ENCODE measurements at regions not wholly inside any gene's neighbourhood (a gene's known extent, or its start where the extent isn't known, plus 50 kb on each side); places are given as distances from the start of the nearest gene placed in this dataset.
"Not testable (repeated sequence)": the region's sequence is repeated elsewhere in the genome, so short reads cannot be mapped to it uniquely, and the experiment has no call there.

DNA sequence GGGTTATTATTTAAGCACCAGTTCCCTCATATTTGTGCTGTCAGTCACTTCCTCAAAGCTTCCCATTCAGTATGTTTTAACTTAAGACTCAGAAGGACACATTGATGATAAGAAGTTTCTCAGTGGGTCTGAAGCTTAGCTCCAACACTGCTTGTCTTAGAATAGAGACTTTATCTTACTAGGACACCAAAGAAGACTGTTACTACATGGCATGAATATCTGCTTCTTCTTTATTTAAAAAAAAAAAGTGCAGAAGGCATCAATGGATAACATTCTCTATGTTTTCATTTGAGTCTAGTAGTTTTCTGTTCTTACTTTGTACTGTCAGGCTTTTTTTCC, 404.2 kb downstream of the DAD1 start:
- no peak for DNase-seq

- no peak for DNase-seq
Observed at GRCh38 chr14:22184157-22184829, 404.7 kb downstream of the DAD1 start.

GRCh38 chr14:22180045-22180444, 409.0 kb downstream of the DAD1 start:
- DNase-seq, result no peak

GRCh38 chr14:22179190-22179589, 409.8 kb downstream of the DAD1 start:
- DNase-seq, result no peak

- DNase-seq, result no peak
Observed at GRCh38 chr14:22178333-22178839, 410.6 kb downstream of the DAD1 start.

- no peak for DNase-seq
Observed at GRCh38 chr14:22177870-22178269, 411.2 kb downstream of the DAD1 start.

- DNase-seq, result no peak
Observed at GRCh38 chr14:22176957-22177356, 412.1 kb downstream of the DAD1 start.

DNA sequence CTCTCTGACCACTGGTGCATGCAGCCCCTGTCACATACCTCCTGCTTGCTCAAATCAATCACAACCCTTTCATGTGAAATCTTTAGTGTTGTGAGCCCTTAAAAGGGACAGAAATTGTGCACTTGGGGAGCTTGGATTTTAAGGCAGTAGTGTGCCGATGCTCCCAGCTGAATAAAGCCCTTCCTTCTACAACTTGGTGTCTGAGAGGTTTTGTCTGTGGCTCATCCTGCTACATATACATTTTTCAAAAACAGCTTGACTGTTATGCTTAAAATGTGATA, 413.8 kb downstream of the DAD1 start:
- not testable (repeated sequence) for DNase-seq

- no peak for DNase-seq
Observed at GRCh38 chr14:22174412-22175277, 414.4 kb downstream of the DAD1 start.

GRCh38 chr14:22168092-22168955, 420.7 kb downstream of the DAD1 start:
- no peak for DNase-seq

GRCh38 chr14:22164616-22165015, 424.4 kb downstream of the DAD1 start:
- no peak for DNase-seq

DNA sequence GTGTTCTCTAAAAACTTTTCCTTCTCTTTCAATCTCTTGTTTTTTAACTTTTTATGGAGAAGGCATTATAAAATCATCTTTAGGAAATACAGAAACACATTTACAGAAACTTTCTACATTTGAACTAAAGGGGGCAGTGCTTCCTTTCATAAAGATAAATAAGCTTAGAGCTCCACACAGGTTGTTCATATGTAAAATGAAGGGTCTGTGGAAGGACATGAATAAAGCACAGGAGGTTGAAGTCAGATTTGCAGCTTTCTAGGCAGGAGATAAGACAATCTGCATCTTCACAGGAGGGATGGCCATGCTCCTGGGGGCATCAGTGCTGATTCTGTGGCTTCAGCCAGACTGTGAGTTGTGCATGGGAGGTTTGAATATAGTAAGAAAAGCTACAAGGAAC, 426.0 kb downstream of the DAD1 start:
- DNase-seq, result peak in 1 of 2 experiments; percentile 33

- no peak for DNase-seq
Observed at GRCh38 chr14:22159957-22160356, 429.1 kb downstream of the DAD1 start.

DNA sequence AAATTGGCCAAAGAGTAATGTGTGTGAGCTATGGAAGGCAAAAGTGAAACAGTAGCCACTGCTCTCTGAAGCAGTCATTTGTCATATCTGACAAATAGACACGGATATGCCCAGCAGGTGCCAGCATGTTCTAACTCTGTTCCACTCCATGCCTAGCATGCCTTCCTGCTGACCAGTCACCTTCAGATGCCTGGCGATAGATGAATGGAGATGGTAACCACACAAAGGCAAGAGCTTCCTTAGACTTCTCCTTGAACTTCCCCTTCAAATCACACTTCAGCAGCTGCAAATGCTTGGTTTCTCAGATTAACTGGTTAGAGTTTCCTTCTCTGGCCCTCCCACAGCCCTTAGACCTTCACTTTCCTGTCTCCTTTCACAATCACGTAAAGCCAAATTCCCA, 429.9 kb downstream of the DAD1 start:
- DNase-seq, result peak; percentile 22 to 78

DNA sequence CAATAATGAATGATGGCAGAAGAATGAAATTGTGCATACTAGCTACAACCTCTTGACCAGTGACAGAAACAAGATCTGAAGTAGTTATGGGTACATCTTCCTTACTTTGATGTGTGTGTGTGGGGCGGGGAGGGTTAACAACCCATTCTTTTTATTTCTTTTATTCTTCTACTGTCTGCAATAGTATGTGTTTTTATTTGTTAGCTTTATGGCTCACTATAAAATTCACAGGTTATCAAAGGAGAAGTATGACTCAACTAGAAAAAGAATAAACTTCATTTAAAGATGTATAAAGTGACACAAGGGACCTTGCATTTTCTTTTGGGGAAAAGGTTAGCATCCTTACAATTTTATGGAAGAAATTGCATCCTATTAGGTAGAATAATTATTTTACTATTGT, 430.5 kb downstream of the DAD1 start:
- no peak for DNase-seq

DNA sequence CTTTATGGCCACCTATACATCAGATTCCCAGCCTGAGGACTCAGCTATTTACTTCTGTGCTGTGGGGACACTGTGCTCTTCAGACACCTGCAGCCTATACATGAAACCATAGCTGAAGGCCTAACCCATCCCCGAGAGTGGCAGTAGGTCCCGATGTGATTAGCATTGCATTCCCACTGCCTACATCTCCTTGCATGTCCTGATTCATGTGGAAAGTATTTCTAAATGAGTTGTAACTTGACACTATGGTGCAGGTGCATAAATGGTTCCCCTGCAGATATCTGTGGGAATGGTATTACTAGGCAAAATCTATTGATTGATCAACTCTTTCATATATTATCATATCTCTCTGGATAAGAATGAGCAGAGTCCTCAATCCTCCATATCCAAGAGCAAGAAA, 433.5 kb downstream of the DAD1 start:
- DNase-seq, result no peak

DNA sequence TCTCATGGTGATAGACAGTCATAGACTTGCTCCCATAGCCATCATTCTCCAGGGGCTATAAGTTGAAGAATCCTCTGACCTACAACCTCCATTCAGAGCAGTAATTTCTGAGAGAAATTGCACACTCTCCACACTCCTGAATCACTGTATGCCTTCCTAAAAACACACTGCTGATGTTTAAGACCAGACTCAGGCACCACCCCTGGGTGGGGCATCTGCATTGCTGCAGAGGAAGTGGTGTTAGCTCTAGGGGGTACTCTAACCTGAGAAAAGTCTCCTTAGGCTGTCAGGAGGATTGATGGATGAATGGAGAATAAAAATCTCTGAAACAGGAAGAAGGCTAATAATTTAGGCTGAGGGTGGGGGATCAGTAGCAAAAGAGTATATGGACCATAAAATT, 436.1 kb downstream of the DAD1 start:
- no peak for DNase-seq

GRCh38 chr14:22152161-22152870, 436.7 kb downstream of the DAD1 start:
- no peak for DNase-seq

DNA sequence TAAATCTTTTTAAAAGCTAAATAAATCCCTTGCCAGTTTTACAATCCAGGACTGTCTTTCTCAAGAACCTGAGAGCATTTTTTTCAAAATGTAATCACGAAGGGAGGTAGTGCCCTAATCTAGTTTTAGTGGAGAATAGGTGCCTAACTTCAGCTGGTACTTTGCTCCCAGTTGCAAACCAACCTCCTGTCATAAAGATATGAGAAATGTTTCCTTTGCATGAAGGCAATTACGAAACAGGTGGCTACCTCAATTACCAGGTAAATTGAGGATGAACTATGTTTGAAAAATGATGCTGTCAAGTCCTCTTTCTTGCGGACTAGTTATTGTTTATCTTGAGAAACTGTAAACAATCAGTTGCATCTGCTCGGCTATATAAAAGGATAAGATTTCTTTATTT, 437.9 kb downstream of the DAD1 start:
- DNase-seq, result no peak

GRCh38 chr14:22149058-22149457, 440.0 kb downstream of the DAD1 start:
- DNase-seq, result no peak

- DNase-seq, result no peak
Observed at GRCh38 chr14:22147716-22148115, 441.3 kb downstream of the DAD1 start.

- DNase-seq, result no peak
Observed at GRCh38 chr14:22143363-22143762, 445.7 kb downstream of the DAD1 start.

- DNase-seq, result no peak
Observed at GRCh38 chr14:22140633-22141032, 448.4 kb downstream of the DAD1 start.
